ENCODE measurements at regions not wholly inside any gene's neighbourhood (a gene's known extent, or its start where the extent isn't known, plus 50 kb on each side); places are given as distances from the start of the nearest gene placed in this dataset.

- TF ChIP-seq CTCF (IDR thresholded peaks at IDR 0.05; ENCODE audit: control insufficient read depth, insufficient read depth, low read depth, low read length, missing control alignments) = peak; percentile 5
- no peak for DNase-seq (ENCODE audit: low read depth)
- no peak overlapping the region for H3K4me3 ChIP-seq (ENCODE audit: control insufficient read depth, low read depth, low read length)
Measured at GRCh38 chr6:12482386-12483375, 192.5 kb downstream of the EDN1 start.

GRCh38 chr6:12483712-12484111 lies 193.6 kb downstream of the EDN1 start:
- DNase-seq (ENCODE audit: low read depth) = no peak
- H3K4me3 ChIP-seq (ENCODE audit: control insufficient read depth, low read depth, low read length) = no peak overlapping the region
- TF ChIP-seq CTCF (IDR thresholded peaks at IDR 0.05; ENCODE audit: control insufficient read depth, insufficient read depth, low read depth, low read length, missing control alignments) = no peak

GRCh38 chr6:12484519-12484918 lies 194.4 kb downstream of the EDN1 start:
- DNase-seq (ENCODE audit: low read depth) = no peak
- no peak overlapping the region for H3K4me3 ChIP-seq (ENCODE audit: control insufficient read depth, low read depth, low read length)
- no peak for TF ChIP-seq CTCF (IDR thresholded peaks at IDR 0.05; ENCODE audit: control insufficient read depth, insufficient read depth, low read depth, low read length, missing control alignments)

GRCh38 chr6:12485226-12485764 lies 195.1 kb downstream of the EDN1 start:
- TF ChIP-seq CTCF (IDR thresholded peaks at IDR 0.05; ENCODE audit: control insufficient read depth, insufficient read depth, low read depth, low read length, missing control alignments) = no peak
- no peak overlapping the region for H3K4me3 ChIP-seq (ENCODE audit: control insufficient read depth, low read depth, low read length)
- no peak for DNase-seq (ENCODE audit: low read depth)

- DNase-seq (ENCODE audit: low read depth) = no peak
- no peak overlapping the region for H3K4me3 ChIP-seq (ENCODE audit: control insufficient read depth, low read depth, low read length)
- no peak for TF ChIP-seq CTCF (IDR thresholded peaks at IDR 0.05; ENCODE audit: control insufficient read depth, insufficient read depth, low read depth, low read length, missing control alignments)
Measured at GRCh38 chr6:12485837-12486236, 195.7 kb downstream of the EDN1 start.

- no peak for TF ChIP-seq CTCF (IDR thresholded peaks at IDR 0.05; ENCODE audit: control insufficient read depth, insufficient read depth, low read depth, low read length, missing control alignments)
Measured at GRCh38 chr6:12490351-12490903, 200.3 kb downstream of the EDN1 start.

More at GRCh38 chr6:12490351-12490903, 200.3 kb downstream of the EDN1 start:
- no peak overlapping the region for H3K4me3 ChIP-seq (ENCODE audit: control insufficient read depth, low read depth, low read length)
- no peak for DNase-seq (ENCODE audit: low read depth)
